Right ventricle myocardium superior (tissue), 1 donor: ENCODE measurements at regions not wholly inside any gene's neighbourhood (a gene's known extent, or its start where the extent isn't known, plus 50 kb on each side); places are given as distances from the start of the nearest gene placed in this dataset.
A peak's percentile ranks its signal among the peaks of the same experiment; 100 is the strongest.
"Not testable (repeated sequence)": the region's sequence is repeated elsewhere in the genome, so short reads cannot be mapped to it uniquely, and the experiment has no call there.

Experiments
- ATAC-seq: fragments of 200-7000 bp; cut with Tn5 transposase; one replicate; pipeline ENCODE4 v1.9.1; 2020; ENCODE audit warnings: mild to moderate bottlenecking; ENCODE audit not compliant: poor library complexity
- DNase-seq: peaks from one replicate; pipeline ENCODE4 v3.0.0-alpha.2; 2020
- intact Hi-C: fragments of 100-400 bp; cut with DNase I; formaldehyde crosslinking; loops from one replicate; pipeline ENCODE4 v1.11.2; 2022
- donor health status: DM: no; HTN: yes; CAD: no; lungs with severe emphysema.

DNA sequence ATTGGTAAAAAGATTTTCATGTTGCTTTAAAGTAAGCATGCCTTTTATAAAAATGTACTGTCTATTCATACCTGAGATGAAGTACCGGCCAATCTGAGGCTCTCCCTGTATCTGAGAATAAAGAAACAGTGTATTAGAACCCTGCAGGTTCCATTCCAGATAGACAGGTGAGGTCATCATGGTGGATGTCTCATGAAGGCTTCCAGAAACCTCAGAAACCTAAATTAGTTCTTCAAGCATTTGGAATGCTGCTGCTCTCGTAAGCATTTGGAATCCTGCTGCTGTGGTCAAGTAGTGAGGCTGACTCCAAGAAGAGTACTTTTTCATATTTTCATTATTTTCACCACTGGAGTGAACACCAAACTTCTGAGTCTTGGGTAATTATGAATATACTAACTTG lies 642.3 kb downstream of the MAFB start:
- DNase-seq (no peak), ATAC-seq (no peak)
- intact Hi-C loops, result no loop called here

DNA sequence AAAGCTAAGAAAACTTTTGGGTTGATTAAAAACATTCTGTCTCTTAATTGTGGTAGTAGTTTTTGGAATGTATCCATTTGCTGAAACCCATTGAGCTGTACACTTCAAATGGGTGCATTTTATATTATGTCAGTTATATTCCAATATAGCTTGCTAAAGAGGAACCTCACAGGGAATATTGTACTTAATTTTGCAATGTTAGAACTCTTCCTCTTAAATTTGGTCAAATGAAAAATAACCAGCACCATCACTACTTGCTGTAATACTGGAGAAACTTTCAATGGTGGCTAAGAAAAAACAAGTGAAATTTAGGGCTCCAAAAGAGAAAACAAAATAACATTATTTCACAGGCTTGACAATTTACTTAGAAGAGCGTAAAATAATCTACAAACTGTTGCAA lies 651.5 kb downstream of the MAFB start:
- no peak for DNase-seq

DNA sequence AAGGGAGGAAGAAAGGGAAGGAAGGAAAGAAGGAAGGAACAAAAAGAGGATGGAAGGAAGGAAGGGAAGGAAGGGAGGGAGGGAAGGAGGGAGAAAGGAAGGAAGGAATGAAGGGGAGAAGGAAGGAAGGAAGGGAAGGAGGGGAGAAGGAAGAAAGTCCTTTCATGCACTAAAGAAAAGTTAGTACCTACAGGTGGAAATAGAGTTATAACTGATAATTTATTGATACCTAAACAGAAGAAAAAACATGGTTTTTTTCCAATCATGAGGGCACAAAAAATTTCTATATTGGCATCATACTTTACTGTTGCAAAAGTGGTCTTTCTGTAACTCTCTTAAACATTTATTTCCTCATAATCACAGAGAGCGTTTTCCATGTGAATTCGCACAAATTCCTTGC lies 659.4 kb downstream of the MAFB start:
- intact Hi-C loops, result no loop called here
- ATAC-seq, result no peak

More for the DNA sequence above, 651.5 kb downstream of the MAFB start:
- intact Hi-C loops, result no loop called here
- no peak for ATAC-seq

DNA sequence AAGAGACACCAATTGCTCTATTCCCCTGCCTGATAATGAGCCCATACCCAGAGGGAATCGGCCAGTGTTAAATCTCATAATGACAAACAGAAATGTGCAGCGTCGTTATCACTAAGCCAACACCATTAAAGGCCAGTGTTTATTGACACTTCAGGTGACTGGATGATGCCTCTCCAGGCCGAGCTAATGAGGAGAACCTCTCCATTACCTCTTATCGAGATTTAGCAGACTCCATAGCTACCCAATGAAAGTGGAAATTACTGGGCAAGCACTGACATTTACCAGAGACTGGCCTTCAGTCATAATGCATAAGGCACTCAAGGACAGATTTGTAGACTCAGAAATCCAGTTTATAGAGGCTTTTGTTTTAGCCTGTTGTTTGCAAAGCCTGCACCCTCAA lies 669.5 kb downstream of the MAFB start:
- intact Hi-C loops, result no loop called here
- ATAC-seq (no peak), DNase-seq (no peak)

More for the DNA sequence above, 659.4 kb downstream of the MAFB start:
- DNase-seq, result no peak

DNA sequence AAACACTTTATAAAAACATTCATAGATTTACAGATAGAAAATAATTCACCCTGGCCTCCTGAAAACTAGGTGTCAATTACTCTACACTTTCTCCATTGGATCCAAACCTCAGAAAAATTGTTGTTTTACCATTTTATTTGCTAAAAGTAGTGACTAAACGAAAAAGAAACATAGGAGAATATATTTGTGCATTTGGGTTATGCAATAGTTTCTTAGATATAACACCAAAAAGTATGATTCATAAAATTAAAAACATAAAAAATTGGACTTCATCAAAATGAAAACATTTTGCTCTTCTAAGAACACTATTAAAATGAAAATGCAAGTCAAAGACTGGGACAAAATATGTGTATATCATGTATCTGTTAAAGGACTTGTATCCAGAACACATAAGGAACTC lies 671.3 kb downstream of the MAFB start:
- DNase-seq (no peak), ATAC-seq (no peak)
- intact Hi-C loops, result no loop called here

DNA sequence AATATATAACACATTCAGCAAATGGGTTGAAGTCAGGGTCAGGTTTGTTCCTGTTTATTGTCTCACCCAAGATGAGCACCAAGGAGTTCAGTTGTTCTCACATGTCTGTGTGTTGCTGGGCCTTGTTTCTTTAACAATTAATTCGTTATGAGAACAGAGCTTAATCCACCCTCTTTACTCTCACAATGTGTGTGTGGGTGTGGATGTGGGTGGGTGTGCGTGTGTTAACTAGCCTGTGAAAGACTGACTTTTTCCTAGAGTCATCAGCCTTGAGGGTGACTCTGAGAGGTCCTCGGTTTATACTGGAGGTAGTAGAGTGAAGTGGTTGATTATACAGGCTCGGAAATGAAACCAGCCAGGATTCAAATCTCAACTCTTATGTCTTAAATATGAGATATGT lies 672.1 kb downstream of the MAFB start:
- ATAC-seq, result no peak
- intact Hi-C loops, result no loop called here
- DNase-seq, result no peak

DNA sequence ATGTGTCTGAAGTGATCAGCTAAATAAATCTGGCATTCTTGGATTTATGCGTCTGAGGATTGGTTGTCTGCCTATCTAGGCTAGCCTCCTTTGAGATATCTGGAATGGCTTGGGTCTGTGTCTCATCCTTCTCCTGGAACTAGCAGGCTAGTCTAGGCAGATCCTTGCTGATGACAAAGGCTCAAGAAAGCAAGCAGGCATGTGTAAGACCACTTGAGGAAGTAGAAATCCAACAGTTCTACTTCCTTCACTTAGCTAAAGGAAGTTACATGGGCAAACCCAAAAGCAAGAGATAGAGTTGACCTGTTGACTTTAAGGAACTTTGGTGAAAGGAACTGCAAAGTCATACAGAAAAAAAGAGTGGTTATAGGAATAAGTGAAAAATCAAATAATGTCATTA lies 672.6 kb downstream of the MAFB start:
- ATAC-seq (peak; percentile 31), DNase-seq (no peak)
- intact Hi-C loops, result no loop called here

DNA sequence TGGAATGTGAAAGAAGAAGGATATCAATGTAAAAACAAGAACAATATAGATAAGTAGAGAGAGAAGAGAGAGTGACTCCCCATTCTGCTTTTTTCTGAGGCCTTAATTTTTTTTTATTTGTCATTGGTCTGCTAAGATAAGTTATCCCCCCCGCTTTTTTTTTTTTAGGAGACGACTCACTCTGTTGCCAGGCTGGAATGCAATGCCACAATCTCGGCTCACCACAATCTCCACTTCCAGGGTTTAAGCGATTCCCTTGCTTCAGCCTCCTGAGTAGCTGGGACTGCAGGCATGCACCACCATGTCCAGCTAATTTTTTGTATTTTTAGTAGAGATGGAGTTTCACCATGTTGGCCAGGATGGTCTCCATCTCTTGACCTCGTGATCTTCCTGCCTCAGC lies 677.0 kb downstream of the MAFB start:
- ATAC-seq, intact Hi-C loops: not testable (repeated sequence)

DNA sequence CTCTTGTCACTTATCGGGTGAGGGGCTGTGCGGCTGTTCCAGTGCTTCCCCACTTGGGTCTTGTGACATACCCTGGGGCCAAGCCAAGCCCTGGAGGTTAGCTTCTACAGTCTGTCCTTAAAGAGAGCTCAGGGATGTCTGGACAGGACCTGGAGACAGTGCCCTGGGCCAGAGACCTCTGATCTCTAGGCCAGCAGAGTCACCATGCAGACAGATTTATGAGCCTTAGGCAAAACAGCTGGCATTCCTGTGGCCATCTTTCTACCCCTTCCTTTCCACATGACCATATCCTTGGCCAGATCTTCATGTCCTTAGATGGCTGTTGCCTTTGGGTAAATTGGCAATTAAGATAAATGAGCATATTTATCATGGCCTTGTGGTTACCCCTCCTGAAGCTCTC lies 678.6 kb downstream of the MAFB start:
- DNase-seq (no peak), ATAC-seq (no peak)
- intact Hi-C loops, result no loop called here

More for the DNA sequence above, 677.0 kb downstream of the MAFB start:
- DNase-seq, result not testable (repeated sequence)

DNA sequence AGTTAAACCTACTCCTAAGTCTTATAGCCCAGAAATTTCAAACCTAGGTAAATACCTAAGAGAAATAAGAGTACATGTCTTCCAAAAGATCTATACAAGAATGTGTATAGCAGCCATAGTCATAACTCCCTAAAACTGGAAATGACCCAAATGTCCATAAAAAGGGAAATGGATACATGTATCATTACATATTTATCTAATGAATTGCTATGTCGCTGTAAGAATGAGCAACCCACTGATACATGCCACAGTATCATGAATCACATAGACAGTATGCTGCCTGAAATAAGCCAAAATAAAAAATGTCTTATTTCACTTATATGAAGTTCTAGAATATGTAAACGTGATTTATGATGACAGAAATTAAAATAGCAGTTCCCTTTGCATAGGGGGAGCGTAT lies 679.5 kb downstream of the MAFB start:
- intact Hi-C loops, result no loop called here
- DNase-seq, result no peak
- no peak for ATAC-seq

DNA sequence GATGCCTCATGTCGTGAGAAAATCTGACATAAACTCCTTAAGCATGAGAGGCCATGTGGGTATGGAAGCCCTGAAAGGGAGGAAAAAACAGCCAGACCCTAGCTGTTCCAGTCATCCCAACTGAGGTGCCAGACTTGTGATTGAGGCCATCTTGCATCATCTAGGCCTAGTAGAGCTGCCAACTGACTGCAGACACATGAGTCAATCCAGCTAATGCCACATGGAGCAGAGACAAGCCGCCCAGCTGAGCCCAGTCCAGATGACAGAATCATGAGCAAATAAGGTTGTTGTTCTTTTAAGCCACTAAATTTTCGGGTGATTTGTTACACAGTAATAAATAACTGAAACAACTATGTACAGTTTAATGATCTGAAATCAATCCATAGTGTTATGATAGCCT lies 680.9 kb downstream of the MAFB start:
- ATAC-seq (no peak), DNase-seq (no peak)
- intact Hi-C loops, result no loop called here

DNA sequence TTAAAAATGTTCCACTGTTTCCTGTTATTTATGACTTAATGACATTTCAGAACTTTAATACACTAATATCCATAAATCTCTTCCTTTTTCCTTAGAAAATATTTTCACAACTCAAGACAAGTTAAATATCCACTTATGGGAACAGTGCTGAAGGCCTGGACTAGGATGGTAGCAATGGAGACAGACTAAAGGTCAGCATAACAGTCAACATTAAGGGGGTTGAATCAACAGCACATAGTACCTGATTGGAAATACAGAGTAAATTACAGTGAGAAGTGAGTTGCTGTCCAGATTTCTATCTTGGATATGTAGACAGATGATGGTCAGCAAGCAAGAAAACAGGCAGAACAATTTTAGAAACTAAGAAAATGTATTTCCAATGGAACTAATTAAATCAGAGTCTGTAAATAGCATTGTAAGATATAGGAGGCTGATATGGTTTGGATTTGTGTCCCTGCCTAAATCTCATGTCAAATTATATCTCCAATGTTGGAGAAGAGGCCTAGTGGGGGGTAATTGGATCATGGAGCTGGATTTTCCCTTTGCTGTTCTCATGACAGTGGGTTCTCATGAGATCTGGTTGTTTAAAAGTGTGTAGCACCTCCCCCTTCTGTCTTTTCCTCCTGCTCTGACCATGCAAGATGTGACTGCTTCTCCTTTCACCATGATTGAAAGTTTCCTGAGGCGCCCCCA lies 682.7 kb downstream of the MAFB start:
- no peak for DNase-seq
- intact Hi-C loops, result no loop called here
- no peak for ATAC-seq

DNA sequence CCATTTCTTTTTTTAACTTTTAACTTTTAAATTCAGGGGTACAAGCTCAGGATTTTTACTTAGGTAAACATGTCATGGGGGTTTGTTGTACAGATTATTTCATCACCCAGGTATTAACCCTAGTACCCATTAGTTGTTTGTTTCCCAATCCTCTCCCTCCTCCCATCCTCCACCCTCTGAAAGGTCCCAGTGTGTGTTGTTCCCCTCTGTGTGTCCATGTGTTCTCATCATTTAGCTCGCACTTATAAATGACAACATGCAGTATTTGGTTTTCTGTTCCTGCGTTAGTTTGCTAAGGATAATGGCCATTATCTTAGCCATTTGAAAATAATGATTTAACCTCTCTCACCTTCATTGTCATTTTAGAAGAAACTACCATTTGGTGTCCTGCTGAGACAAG lies 684.9 kb downstream of the MAFB start:
- intact Hi-C loops, DNase-seq, ATAC-seq: not testable (repeated sequence)

DNA sequence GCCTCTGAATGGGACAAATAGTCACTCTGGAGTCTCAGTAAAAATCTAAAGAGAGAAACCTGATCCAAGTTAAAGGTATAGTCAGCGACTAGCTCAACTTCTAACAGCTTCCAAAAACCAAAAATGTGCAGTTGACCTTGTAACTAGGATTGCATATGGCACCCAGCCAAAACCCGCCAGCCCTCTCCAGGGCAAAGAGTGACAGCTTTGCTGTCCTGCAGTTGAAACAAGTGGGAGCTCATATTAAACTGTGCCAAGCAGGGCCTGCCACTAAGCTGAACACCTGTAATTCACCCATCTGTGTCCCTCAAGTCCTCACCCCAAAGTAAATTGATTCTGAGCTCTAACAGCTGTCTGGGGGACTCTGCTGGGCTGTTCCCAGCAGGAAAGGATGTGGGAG lies 695.3 kb downstream of the MAFB start:
- ATAC-seq, result peak; percentile 75

DNA sequence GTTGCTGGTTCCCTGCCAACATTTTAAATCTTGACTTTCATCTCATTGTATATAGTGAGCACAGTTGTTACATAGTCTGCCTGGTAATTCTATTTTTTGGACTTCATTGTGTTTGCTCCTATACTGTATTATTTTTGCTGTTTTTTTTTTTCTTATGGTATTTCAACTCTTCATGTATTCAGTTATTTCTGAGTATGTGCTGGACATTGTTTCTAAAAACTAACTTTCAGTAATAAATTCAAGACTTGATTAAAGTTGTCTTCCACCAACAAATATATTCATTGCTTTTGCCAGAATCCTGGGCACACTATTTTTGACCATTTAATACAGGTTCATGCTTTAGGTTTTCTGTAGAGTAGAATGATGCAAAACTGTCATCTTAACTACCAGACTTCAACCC lies 698.3 kb downstream of the MAFB start:
- intact Hi-C loops, result no loop called here
- DNase-seq (no peak), ATAC-seq (no peak)

More for the DNA sequence above, 695.3 kb downstream of the MAFB start:
- DNase-seq, result peak; percentile 61
- intact Hi-C loops, result no loop called here

DNA sequence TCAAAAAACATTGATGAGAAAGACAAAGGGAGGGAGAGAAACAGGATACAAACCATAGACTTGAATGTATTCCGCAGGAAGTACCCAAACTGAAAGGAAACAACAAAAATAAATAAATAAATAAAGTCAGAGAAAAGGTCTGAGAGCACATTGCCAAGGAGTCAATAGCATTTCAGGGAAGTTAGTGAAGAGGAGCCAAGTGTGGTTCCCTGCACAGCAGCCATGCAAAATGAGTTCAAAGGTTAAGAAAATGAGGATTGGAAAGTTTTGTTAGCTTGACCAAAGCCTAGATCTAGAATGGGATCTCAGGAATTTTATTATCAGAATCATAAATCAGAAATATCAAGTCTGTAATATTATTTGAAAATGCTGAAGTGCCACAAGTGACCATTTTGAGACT lies 700.0 kb downstream of the MAFB start:
- no peak for ATAC-seq
- DNase-seq, result no peak
- intact Hi-C loops, result no loop called here

DNA sequence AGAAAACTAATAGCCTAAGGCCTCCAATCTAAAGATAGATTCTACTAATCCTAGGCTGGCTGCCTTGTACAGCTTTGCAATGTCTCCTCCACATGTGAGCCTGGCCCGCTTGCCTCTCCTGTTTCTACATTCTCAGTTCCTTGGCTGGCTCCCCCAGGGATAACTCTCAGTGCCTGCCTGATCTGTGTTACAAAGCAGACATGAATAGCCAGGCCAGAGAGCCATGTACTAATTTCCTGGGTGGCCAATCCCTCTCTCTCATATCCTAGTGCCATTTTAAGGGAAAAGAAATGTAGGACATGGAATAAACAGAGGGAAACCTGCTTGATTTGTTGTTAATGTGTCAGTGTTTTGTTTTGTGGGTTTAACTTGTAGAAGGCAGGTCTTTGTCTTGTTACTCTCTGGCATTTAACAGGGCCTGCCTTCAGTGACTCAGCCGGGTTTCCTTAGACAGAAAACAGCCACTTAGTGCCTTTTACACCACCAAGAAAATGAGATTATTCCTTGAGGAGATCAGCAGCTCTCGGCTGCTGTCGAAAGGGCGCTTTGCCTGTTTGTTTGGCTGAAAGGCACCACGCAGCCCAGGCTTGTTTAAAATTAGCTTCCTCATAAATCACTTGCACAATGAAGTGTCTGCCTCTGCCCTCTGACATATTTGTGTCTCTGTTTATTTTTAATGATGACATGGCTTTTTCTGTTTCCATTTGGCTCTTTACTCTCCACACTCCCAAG lies 702.7 kb downstream of the MAFB start:
- DNase-seq (peak; percentile 80), ATAC-seq (peak; percentile 91)
- intact Hi-C loops, result no loop called here

DNA sequence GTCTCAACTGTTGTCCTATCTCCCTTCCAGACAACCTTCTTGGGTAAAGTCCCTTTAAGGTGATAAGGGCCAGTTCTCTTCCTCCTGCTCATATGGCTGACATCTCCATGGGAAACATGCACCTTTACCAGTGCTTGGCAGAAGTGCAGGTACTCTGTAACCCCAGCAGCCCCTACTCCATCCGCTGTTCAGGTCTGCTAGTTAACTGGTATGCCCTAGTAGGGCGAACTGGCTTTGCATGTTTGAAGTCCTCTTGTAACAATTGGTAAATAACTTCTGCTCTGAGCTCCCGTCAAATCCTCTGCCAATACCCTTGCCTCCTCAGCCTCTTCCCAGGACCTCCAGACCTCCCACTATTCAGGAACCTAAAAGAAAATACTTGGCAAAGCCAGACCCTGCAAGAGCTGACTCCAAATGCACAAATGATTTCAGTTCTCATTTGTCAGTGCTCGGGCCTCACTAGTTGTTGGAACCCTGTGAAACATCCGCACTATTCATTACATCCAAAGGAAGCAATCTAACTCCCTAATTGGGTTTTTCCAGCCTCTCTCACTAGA lies 703.7 kb downstream of the MAFB start:
- DNase-seq (no peak), ATAC-seq (no peak)
- intact Hi-C loops, result no loop called here

DNA sequence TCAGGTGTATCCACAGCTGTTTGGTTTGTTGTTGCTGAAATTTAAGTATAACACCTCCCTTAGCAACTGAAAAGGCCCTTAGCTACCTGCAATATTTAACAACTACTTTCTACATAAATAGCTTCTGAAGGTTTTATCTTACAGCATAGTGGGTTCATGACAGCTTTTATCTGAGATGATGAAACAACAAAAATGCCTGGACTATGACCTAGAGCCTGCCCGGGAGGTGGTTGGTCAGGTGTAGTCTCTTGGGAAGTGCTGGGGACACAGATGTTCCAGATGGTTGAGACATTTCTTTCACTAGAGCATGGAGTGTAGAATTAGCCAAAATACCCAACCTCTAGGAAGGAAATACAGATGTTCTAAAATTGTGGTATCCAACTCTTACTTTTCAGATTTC lies 705.4 kb downstream of the MAFB start:
- ATAC-seq (peak; percentile 76), DNase-seq (no peak)
- intact Hi-C loops, result no loop called here

DNA sequence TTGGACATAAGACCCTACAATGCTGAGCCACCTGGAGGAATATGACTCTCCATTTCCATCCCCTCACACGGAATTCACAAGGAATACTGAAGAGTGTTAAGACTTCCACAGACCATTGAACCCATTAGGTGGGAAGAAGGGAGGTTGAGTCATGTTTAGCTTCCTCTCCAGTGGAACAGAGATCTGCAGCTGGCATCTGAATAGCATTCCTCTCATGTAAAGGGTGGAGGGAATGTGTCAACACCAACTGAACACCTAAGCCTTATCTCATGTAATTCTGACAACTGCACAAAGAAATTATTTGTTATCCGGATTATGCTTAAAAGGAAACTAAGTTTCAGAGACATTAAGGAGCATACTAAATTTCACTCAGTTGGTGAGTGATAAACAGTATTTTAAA lies 705.9 kb downstream of the MAFB start:
- ATAC-seq (peak; percentile 45), DNase-seq (no peak)
- intact Hi-C loops, result no loop called here
